ENCODE measurements at regions not wholly inside any gene's neighbourhood (a gene's known extent, or its start where the extent isn't known, plus 50 kb on each side); places are given as distances from the start of the nearest gene placed in this dataset.
A peak's percentile ranks its signal among the peaks of the same experiment; 100 is the strongest.

DNA sequence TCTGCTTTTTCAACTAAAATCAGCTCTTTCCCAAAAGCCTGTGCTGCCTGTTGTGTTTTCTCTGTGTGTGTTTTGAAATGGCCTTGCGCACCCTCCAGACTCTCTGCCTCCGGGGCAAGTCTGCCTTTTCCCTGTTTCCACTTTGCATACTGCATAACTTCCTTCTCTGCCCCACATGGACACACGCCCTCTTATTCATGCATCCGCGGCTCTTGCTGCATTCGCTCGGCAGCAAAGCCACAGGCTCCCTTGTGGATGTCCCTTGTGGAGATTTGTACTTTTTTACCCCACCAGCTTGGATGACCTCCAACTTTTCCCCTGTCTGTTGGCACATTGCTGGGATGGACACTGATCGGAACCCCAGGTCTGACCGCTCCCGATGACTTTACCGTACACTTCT lies 147.6 kb downstream of the ADSS2 start:
- peaks cover 39% of the 10 kb centered on the region for H3K4me1 ChIP-seq (replicated peaks; ENCODE audit: insufficient read depth)
- TF ChIP-seq, protein P1, sequence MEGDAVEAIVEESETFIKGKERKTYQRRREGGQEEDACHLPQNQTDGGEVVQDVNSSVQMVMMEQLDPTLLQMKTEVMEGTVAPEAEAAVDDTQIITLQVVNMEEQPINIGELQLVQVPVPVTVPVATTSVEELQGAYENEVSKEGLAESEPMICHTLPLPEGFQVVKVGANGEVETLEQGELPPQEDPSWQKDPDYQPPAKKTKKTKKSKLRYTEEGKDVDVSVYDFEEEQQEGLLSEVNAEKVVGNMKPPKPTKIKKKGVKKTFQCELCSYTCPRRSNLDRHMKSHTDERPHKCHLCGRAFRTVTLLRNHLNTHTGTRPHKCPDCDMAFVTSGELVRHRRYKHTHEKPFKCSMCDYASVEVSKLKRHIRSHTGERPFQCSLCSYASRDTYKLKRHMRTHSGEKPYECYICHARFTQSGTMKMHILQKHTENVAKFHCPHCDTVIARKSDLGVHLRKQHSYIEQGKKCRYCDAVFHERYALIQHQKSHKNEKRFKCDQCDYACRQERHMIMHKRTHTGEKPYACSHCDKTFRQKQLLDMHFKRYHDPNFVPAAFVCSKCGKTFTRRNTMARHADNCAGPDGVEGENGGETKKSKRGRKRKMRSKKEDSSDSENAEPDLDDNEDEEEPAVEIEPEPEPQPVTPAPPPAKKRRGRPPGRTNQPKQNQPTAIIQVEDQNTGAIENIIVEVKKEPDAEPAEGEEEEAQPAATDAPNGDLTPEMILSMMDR (conservative IDR thresholded peaks at IDR 0.05): no peak
- TF ChIP-seq EZH2 (IDR thresholded peaks at IDR 0.05; ENCODE audit: low read depth): no peak
- peaks cover 21% of the 10 kb centered on the region; the same call in 1 of the 2 replicates for H3F3A ChIP-seq (ENCODE audit: insufficient read depth, low read depth)
- no peaks in the 10 kb centered on the region for H3K9me2 ChIP-seq (ENCODE audit: insufficient read depth)
- no peak overlapping the region for H2AFZ ChIP-seq
- H3K4me3 ChIP-seq: no peak overlapping the region
- H3K79me2 ChIP-seq (ENCODE audit: low read depth): no peaks in the 10 kb centered on the region
- H4K20me1 ChIP-seq (ENCODE audit: insufficient read depth): no peaks in the 10 kb centered on the region
- ChIA-PET POLR2A (ENCODE audit: unreplicated experiment) (interaction anchor here (0.5 kb wide), 1 partner anchor 18 kb away, joined by 5 read pairs; no protein-coding TSS in a partner anchor), CTCF (no interaction called here)
- H3K27me3 ChIP-seq (ENCODE audit: insufficient read depth, low read depth): no peaks in the 10 kb centered on the region
- H3K27ac ChIP-seq: peak overlapping the region; percentile 69
- no TSS peak for BruUV-seq (replicated peaks)
- peaks cover 16% of the 10 kb centered on the region for H3K9me3 ChIP-seq (ENCODE audit: insufficient read depth, low read depth)
- intact Hi-C loops (cut with micrococcal nuclease; ENCODE audit: unreplicated experiment): loop anchor here (1.0 to 10.0 kb wide), 5 partner anchors 18 to 531 kb away; partner anchors contain the start of genes ADSS2 and COX20
- no peaks in the 10 kb centered on the region for H3K36me3 ChIP-seq (ENCODE audit: low read depth)
- peak overlapping the region; percentile 10; the same call in 1 of the 2 replicates for H3K4me2 ChIP-seq
- peak in 1 of 2 experiments; percentile 76 for DNase-seq

DNA sequence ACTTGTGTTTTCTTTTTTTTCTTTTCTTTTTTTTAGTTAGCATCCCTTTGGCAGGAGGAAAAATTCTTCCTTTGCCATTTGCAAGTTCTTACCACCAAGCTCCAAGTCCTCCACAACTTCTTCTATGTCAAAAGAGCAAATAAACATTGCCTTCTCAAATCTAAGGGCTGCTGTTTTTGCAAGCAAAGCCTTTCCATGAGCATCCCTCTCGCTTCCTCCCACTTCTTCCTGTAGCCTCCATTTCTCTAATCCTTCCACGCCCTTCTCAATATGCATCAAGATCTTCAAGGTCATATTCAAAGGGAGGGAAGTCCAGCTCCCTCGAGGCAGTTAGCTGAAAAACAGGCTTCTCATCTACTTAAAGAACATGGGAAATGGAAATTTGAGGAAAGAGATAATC lies 147.1 kb downstream of the ADSS2 start:
- Histone ChIP-seq H3K4me1 (replicated peaks; ENCODE audit: insufficient read depth) (peaks cover 39% of the 10 kb centered on the region), H3K9me3 (ENCODE audit: insufficient read depth, low read depth) (peaks cover 18% of the 10 kb centered on the region), H3K27me3 (ENCODE audit: insufficient read depth, low read depth) (no peaks in the 10 kb centered on the region), H3K36me3 (ENCODE audit: low read depth) (no peaks in the 10 kb centered on the region), H3K9me2 (ENCODE audit: insufficient read depth) (no peaks in the 10 kb centered on the region), H3K4me2 (peak overlapping the region; percentile 10; the same call in 1 of the 2 replicates), H3K79me2 (ENCODE audit: low read depth) (no peaks in the 10 kb centered on the region), H4K20me1 (ENCODE audit: insufficient read depth) (no peaks in the 10 kb centered on the region), H3F3A (ENCODE audit: insufficient read depth, low read depth) (peaks cover 21% of the 10 kb centered on the region; the same call in 1 of the 2 replicates), H3K27ac (no peak overlapping the region), H2AFZ (no peak overlapping the region), H3K4me3 (no peak overlapping the region)
- TSS peak; percentile 42 for BruUV-seq (replicated peaks)
- POLR2A ChIA-PET (ENCODE audit: unreplicated experiment): no interaction called here
- intact Hi-C loops (cut with micrococcal nuclease; ENCODE audit: unreplicated experiment): loop anchor here (1.0 to 10.0 kb wide), 5 partner anchors 18 to 530 kb away; partner anchors contain the start of genes ADSS2 and COX20
- CTCF ChIA-PET: no interaction called here
- DNase-seq: no peak
- TF ChIP-seq, protein P1 (conservative IDR thresholded peaks at IDR 0.05): no peak
- no peak for TF ChIP-seq EZH2 (IDR thresholded peaks at IDR 0.05; ENCODE audit: low read depth)

DNA sequence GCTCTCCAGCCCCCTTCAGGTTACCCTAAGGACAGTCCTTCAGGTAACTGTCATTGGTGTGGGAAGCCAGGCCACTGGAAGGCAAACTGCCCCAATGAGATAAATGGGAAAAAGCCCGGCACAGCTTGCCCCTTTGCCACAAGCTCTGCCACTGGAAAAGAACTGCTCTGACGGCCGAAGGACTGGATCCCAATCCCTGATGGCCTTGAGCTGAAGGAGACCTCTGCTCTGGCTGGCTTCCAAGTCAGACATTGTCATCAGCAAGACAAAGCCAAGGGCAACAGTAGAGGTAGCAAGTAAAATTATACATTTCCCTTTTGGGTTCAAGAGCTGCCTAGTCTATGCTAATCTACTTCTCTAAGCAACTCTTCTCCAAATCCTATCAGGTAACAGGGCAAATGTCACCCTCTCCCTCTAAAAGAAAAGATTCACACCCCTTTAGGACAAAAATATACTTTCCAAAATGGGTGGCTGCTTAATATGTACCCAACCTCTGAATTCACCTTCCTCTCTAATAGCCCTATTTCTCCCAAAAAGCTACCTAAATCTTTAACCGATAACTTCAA lies 145.8 kb downstream of the ADSS2 start:
- Histone ChIP-seq H3K27me3 (ENCODE audit: insufficient read depth, low read depth) (no peaks in the 10 kb centered on the region), H3K4me2 (no peak overlapping the region), H4K20me1 (ENCODE audit: insufficient read depth) (no peaks in the 10 kb centered on the region), H3K36me3 (ENCODE audit: low read depth) (no peaks in the 10 kb centered on the region), H3K27ac (no peak overlapping the region), H3K9me3 (ENCODE audit: insufficient read depth, low read depth) (peaks cover 18% of the 10 kb centered on the region), H3K9me2 (ENCODE audit: insufficient read depth) (no peaks in the 10 kb centered on the region), H2AFZ (no peak overlapping the region), H3K79me2 (ENCODE audit: low read depth) (no peaks in the 10 kb centered on the region), H3F3A (ENCODE audit: insufficient read depth, low read depth) (peaks cover 21% of the 10 kb centered on the region; the same call in 1 of the 2 replicates), H3K4me3 (no peak overlapping the region), H3K4me1 (replicated peaks; ENCODE audit: insufficient read depth) (peaks cover 38% of the 10 kb centered on the region)
- no peak for TF ChIP-seq EZH2 (IDR thresholded peaks at IDR 0.05; ENCODE audit: low read depth)
- TF ChIP-seq, protein P1 (conservative IDR thresholded peaks at IDR 0.05): no peak
- BruUV-seq (replicated peaks): no TSS peak
- ChIA-PET POLR2A (ENCODE audit: unreplicated experiment) (no interaction called here), CTCF (no interaction called here)
- no peak for DNase-seq
- intact Hi-C loops (cut with micrococcal nuclease; ENCODE audit: unreplicated experiment): loop anchor here (2.0 to 10.0 kb wide), 2 partner anchors 145 to 529 kb away; partner anchors contain the start of genes ADSS2 and COX20

Data from PC-9 (cell line).